Islet precursor cell (in vitro differentiated cells): ENCODE measurements at regions not wholly inside any gene's neighbourhood (a gene's known extent, or its start where the extent isn't known, plus 50 kb on each side); places are given as distances from the start of the nearest gene placed in this dataset.

Source experiments
- DNase-seq: peaks from one replicate; pipeline ENCODE4 v3.0.0-alpha.2; 2018

DNA sequence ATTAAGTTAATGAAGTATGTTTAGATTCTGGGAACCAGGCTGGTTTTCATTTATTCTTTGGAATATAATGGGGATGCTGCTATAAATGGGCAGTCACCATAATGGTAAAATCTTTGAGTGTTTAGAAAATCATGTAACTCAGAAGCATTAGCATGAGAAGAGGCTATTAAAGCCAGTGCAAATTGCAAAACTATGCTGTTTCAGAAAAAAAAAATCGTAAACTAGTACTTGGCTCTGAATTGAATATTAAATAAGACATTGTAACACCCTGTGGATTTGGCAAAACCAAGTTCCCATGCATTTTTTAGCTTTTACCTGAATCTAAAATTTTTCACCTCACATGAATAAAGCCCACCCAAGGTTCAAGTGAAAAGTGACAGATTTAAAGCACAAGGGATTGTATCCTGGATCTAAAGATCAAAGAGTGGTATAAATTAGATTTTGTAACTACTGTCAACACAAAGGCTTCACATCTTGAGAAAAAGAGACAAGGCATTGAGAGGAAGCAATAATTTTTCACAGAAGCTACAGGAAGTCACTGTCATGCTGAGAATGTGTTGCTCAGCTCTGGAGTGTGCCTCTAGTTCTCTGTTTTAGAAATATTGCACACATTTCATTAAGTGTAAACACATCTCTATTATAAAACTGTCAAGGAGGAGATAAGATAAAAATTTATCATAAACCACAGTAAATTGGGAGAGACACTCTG is 142.2 kb downstream of the ABCA8 start:
- no peak for DNase-seq

DNA sequence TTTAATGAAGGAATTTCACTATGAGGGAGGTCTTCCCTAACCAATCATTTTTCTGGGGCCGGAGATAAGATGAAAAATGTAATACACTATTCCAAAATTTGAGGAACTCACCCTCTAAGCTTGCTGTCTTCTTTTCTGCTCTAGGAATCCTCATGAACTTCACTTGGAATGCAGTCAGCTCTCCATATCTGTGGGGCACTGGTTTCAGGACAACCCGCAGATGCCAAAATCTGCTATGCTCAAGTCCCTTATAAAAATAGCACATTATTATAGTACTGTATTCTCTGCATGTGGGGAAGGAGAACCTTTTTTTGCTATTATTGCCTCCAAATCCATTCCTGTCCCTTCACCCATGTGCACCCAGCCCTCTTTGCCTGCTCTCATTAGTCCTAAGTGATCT is 146.0 kb downstream of the ABCA8 start:
- DNase-seq = no peak

DNA sequence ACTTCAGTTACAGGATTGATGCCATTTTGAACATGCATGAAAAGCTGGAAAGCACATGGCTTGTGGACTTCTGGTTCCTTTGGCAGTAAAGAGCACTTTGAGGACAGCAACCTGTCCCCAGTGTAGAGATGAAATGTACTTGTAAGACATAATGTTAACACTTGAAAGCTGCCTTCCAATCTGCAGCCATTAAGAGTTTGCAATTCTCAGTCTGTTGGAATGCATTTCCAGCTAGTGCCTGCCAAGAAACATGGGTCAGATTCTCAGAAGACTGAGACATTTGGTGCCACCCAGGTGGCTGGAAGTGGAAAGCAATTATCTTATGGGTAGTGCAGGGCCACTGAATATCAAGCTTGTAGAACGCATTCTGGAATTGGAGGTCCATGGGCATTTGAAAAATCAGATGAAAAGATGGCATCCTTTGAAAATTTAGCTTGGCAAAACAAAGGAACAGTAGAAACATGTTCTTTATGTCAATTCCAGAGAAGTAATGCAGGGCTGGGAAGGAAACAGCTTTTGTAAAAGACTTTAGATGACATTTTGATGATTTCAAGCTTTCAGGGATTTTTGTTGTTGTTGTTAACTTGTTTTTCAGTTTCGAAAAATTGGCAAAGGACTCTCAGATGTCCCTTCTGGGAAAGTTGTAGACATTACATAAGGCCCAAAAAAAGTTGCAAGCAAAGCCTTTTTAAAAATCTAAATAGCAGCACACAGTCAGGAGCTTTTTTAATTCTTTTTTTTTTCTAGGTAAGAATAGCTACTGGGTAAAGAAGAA is 147.0 kb downstream of the ABCA8 start:
- no peak for DNase-seq

DNA sequence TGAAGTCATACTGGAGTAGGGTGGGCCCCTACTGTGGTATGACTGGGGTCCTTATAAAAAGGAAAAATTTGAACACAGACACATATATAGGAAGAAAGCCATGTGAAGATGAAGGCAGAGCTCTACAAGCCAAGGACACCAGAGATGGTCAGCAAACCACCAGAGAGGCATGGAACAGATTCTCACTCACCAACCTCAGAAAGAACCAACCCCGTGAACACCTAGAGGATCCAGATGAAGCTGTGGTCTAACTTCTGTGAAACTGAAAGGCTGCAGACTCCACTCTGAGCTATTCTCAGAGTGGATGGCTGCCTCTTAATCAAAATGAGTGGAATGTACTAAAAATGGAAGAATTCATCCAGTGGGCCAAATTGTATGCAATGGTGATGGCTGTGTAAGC is 149.6 kb downstream of the ABCA8 start:
- no peak for DNase-seq

DNA sequence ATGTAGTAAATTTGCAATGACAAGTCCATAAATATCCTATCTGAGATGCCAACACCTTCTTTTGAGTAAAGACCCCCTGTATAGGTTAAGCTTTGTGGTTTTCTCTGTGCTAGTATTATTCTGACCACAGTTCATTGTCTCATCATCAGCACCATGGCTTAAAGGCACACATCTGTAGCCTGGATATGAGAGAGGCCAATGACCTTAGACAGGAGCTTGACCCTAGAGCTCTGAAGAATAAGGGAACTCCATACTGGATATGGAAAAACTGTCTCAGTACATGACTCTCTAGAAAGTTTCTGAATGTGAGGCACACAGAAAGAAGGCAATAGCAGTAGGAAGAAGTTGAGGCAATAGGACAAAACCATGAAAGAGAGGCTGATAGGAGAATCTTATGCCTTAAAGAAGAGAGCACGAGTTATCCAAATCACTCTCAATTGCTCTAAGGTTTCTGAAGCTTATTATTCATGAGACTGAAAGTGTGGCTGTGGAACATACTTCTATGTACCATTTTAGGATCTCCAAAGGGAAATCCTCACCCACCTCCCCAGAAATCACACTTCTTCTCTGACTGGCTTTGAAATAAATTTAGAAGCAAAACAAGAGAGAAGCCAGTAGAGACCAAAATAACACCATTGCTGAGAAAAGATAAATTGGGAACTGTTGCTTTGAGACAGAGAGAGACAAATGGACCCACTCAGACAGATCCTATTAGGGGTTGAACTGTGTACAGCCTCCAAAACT is 150.2 kb downstream of the ABCA8 start:
- DNase-seq = no peak

DNA sequence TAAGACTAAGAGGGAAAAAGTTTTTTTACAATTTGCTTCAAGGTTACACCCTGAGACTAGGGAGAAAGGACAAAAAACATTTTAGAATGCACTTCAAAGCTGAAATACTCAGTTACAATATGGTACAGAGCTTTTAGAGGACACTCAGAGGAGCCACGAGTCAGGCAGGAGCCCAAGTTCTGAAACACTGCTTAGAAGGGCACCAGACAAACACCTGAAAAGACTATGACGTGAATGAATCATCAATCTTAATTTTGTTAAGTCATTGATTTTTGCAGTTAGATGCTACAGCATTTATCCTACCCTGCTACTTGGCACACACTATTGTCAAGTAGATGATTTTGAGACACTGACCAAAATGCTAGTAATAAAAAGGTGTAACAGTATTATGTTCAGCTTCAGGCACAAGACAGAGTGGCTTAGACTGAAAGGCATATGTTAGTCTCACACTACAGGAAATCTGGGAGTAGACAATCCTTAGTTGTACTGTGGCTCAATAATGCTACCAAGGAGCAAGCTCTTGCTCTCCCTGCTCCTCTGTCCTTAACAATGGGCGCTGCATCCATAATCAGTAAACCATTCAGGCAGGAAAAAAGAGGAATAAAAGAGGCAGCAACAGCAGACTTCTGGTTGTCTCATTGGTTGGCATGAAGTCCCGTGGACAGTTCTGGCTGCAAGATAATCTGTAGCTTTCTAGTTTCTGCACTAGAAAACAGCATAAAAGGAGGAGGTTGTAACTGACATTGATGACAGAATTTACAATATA is 151.8 kb downstream of the ABCA8 start:
- no peak for DNase-seq

DNA sequence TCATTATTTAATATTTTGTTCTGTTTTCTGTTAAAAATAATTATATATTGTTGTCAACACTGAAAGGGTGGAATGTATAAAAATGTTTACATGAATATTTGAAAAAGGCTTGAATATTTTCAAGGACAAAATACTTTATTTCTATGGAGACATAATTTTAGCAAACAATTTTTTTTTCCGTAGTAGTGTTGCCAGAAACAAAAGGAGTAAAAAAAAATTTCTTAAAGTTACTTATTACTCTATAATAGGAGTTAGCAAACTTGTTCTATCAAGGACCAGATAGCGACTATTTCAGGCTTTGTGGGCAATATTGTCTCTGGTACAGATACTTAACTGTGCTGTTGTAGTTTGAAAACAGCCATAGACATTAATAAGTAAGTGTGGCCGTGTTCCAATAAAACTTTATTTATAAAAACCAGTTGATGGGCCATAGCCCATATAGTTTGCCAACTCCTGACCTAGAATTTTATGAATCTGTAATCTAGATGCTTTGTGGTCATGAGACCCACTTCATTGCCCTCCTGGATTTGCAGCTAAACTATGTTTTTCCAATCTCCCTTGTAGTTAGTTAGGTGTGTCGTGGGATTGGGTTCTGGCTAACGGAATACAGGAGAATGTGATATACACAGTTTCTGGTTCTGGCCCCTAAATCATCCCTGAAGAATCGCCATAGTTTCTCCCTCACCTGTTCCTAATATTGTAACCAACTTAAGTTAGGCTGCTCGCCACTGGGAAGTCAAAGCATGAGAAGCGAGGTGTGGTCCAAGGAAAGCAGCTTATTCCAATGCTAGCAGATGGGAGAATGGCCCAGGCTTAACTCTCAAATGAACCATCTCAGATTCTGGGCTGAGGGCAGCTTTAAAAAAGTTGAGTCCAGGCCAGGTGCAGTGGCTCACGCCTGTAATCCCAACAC is 153.6 kb downstream of the ABCA8 start:
- no peak for DNase-seq

DNA sequence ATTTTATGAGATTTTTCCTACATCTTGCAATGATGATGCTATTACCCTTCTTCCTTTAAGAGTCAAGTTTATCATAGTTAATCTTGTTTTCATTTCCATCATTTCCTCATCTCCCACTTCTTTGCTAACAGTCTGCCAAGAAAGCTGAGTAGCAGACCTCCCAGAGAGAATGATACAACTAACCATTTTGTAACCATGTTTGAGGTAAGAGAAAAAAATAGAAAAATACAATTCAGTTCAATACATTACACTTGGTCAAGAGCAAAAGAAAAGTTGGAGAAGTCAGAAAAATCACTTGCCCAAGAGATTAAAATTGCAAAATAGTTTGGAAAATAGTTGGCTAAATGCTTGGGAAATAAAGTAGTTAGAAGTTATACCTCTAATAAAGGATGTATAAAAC is 154.4 kb downstream of the ABCA8 start:
- DNase-seq = no peak

DNA sequence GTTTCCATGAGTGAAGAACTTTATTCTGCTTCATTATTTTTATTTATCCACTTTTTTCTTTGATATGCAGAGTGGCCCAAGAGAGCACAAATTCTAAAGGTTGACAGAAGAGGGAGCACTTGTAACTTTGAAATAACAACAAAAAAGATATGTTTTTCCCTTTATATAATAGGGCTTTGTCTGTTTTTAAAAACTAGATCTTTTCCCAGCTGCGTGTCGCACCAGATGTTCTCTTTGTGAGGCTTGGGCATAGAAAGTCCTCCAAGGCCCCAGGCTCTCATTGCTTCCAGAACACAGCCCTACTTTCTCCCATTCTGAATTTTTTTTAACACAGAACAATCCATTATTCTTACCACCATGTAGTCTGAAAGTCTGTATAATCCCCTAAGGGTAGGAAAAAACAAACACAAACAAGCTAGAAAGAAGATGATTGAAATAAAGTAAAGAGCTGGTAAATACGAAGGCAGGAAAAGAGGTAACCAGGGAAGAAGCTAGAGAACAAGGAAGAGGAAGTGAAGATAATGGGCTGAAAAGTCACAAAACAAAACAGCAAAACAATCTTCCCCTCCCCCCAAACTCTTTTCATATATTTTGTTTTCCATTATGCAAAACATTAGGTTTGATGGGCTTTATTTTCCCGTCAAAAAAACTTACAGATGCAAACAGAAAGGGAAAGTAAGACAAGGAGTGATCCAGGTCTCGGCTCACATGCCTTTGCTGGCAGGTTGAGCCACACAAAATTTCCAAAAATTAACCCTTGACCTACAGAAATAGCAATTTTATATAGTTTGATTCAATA is 160.4 kb downstream of the ABCA8 start:
- no peak for DNase-seq

DNA sequence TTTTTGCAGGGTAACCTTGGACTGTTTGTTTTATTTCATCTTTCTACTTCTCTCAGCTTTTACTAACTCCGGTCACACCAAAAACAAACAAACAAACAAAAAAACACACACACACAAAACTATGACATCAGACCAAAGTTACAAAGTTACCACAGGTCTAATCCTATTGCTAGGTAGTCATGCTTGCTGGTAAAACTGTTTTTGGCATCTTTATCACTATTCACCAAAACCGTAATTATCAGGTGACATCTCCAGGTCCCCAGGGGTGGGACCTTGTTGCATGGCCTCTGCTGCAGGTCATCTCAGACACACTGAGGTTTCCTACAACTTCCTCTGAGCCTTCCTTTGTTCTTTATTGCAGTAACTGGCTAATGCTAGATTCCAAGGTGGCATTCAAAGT is 162.3 kb downstream of the ABCA8 start:
- no peak for DNase-seq

DNA sequence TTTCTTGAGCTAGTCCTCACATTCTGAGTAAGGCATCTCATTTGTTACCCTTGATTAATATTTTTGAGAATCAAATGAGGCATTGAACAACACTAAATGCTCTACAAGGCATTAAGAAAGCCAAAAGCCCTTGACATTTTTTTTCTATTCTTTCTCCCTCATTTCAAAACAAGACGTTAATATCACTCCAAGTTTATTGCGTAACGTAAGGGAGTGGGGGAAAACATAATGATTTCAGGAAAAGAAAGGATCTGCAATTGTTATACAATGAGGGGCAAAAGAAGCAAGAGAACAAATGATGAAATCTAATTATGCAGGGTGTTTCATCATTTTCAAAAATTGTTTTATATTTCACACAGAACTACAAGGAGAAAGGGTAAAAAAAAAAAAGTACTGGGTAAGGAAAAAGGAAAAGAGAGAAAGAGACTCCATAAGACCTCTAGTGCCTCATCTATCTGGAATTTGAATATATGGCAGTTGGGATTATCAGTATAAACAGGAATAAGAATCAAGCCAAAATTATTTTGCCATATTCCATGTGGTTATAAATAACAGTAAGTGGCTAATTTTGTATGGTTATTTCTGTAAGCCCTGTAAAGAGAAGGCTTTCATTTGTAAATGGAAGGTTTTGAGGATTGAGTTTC is 163.0 kb downstream of the ABCA8 start:
- DNase-seq = no peak

DNA sequence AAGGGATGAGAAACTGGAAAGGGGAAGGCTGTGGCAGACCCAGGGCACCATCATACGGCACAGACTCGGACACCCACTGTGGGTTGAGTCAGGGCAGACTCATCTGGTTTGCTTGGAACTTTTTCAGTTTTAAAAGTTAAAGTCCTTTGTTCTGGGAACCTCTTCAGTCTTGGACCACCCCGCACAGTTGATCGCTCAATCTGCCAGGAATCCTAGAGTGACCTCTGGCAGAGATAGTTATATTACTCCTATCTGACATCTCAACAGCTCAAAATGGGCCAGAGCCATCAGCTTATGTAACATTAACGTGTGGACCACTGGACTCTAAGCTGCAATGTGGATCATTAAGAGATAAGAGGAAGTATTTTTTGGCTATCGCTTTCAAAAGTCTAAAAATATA is 164.3 kb downstream of the ABCA8 start:
- no peak for DNase-seq

DNA sequence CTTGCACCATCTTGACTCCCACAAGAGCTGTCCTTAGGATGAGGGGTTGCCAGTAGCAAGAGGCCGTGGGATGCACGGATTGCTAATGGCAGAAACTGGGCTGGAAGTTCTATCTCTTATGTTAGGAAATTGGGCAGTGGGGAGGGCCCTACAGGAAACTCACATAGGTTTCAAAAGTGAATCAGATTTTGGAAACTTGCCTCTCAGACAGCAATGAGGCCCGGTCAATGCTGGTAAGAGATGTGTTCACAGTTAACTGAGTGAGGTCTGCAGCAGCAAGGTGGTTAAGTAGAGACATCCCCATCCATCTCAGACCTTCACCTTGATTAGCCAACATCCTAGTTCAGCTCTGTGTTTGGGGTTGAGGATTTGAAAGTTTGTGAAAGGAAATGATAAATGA is 164.7 kb downstream of the ABCA8 start:
- DNase-seq = no peak

DNA sequence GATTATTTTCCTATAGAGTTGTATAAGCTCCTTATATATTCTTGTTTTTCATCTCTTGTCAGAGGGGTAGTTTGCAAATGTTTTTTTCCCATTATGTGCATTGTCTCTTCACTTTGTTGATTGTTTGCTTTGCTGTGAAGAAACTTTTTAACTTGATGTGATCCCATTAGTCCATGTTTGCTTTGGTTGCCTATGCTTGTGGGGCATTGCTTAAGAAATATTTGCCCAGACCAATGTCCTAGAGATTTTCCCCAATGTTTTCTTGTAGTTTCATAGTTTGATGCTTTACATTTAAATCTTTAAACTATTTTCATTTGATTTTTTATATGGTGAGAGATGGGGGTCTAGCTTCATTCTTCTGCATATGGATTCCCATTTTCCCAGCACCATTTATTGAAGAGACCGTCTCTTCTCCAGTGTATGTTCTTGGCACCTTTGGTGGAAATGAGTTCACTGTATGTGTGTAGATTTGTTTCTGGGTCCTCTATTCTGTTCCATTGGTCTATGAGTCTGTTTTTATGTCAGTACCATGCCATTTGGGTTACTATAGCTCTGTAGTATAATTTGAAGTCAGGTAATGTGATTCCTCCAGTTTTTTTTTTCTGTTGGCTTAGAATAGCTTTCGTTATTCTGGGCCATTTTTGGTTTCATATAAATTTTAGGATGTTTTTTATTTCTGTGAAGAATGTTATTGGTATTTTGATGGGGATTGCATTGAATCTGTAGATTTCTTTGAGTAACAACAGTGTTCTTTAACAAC is 165.8 kb downstream of the ABCA8 start:
- DNase-seq = no peak

DNA sequence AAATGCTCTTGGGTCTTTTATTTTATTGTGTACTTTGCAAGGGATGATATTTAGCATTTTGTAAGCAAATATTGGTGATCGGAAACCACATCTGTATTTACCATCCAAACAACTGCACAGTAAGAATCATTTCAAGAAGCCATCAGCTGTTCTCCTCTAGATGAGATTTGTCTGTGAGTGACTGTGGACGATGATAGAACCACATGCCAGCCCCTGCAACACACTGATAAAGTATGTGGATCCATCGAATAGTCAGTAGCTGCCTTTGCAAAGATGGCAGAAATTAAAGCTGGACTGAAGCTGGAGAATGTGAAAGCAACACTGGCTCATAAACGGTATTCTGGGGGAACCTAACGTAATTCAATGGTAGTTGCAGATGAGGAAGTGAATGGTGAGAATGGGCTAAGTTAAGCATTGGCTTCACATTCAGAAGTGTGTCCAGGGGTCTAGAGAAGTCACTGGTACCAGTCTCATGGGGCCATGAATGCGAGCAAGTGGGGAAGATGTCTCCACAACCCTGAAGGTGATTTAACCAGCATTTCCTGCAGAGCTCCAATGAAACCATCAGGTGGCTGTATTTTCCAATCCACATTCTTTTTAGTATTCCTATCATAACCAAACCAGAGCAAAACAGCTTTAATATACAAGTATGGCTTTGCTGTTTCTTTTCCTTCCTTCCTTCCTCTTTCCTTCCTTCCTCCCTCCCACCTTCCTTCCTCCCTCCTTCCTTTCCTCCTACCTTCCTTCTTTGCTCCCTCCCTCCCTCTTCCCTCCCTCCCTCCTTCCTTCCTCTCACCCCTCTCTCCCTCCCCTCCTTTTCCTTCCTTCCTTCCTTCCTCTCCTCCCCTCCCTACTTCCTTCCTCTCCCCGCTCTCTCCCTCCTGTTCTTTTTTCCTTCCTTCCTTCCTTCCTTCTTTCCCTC is 169.4 kb downstream of the ABCA8 start:
- no peak for DNase-seq

DNA sequence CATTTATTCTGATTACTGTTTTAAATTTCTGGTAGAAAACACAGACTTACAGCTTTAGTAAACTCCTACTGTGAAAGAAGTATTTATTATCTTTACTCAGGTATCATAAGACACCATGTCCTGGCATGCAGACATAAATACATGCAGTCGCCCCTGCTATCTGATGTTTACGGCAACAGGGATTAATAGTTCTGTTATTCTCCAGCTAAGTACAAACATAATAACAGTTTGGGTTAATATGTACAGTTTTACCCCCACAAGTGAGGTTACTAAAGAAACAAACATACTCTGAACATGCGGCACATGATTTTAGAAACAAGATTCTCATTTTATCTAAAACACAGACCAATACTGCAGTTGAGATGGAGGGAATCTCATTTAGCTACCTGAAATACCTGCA is 170.8 kb downstream of the ABCA8 start:
- DNase-seq = no peak

DNA sequence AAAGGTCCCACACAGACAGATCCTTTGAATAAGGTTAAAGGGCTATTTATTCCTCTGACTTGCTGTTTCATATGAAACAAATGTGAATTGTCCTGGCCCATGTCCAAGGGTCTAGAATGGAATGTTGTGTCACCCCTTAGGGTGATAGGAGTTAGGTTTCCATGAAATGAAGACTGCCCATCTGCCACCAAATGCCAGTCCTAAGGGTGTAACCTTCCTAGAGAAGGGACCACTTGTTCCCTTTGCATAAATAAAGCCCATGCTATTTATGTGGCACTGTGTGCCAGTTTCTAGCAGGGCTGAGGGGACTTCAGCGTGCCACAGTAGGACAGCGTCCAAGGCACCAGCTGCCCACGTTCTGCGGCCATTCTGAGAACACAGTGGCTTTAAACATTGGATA is 171.3 kb downstream of the ABCA8 start:
- DNase-seq = peak; percentile 40

DNA sequence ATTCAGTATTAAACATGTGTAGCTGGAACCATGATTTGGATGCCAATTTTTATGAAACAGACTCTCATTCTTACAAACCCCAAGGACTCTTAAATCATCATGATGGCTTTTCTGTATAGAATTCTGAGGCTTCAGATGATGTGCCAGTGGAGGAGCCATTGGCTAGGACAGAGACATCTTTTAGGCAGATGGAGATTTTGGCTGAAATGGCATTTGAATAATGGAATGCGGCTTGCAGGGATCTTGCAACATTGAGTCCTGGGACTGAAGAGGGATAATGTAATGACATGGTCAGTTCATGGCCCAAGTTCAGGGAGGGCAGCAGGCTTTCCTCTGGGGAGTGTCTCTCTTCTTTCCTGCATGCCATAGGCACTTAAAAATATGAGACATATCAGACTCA is 172.4 kb downstream of the ABCA8 start:
- no peak for DNase-seq

DNA sequence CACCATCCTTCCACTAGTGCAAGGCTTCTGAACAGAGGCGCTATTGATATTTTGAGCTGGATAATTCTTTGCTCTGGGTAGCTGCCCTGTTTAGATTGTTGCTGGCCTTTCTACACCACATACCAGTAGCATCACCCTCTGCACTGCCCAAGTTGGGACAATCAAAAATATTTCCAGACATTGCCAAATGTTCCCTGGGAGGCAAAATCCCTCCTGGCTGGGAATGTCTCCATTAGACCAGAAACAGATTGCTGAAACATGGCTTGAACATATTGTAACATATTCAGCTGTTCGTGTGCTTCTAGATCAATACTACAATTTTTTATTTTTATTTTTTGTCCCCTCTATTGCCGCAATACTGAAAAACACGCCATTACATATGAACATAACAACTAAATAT is 174.6 kb downstream of the ABCA8 start:
- DNase-seq = no peak
